DOHH2 (cell line): ENCODE measurements at regions not wholly inside any gene's neighbourhood (a gene's known extent, or its start where the extent isn't known, plus 50 kb on each side); places are given as distances from the start of the nearest gene placed in this dataset.
A peak's percentile ranks its signal among the peaks of the same experiment; 100 is the strongest.

ENCODE experiments used
- H3F3A ChIP-seq: fragments of 200-600 bp; sonication (generic), shearing (Covaris generic); 2 replicates; pipeline ENCODE4 v1.6.0; 2016; ENCODE audit warnings: antibody characterized with exemption, mild to moderate bottlenecking; ENCODE audit not compliant: control insufficient read depth, insufficient read depth
- H3K27ac ChIP-seq: fragments of 200-600 bp; sonication (generic); 2 replicates; pipeline ENCODE4 v1.5.1; 2014; ENCODE audit warnings: low read depth, mild to moderate bottlenecking, low read length, moderate library complexity
- H3K27me3 ChIP-seq: fragments of 200-600 bp; sonication (generic); 2 replicates; pipeline ENCODE4 v1.6.1; 2014; ENCODE audit warnings: mild to moderate bottlenecking, low read length, mixed read lengths; ENCODE audit not compliant: control insufficient read depth
- H3K36me3 ChIP-seq: fragments of 200-600 bp; sonication (generic); 2 replicates; pipeline ENCODE4 v1.6.1; 2014; ENCODE audit warnings: mild to moderate bottlenecking, low read length, moderate library complexity, mixed read lengths; ENCODE audit not compliant: control insufficient read depth
- H3K4me1 ChIP-seq: fragments of 200-600 bp; sonication (generic); 2 replicates; pipeline ENCODE4 v1.6.1; 2014; ENCODE audit warnings: mild to moderate bottlenecking, low read length, mixed read lengths; ENCODE audit not compliant: control insufficient read depth
- H3K4me2 ChIP-seq: fragments of 200-600 bp; sonication (generic); 2 replicates; pipeline ENCODE4 v1.6.0; 2014; ENCODE audit warnings: mild to moderate bottlenecking, low read length, moderate library complexity
- H3K4me3 ChIP-seq: fragments of 200-600 bp; sonication (generic); 2 replicates; pipeline ENCODE4 v1.5.1; 2014; ENCODE audit warnings: mild to moderate bottlenecking, low read length, mixed read lengths
- H3K79me2 ChIP-seq: fragments of 200-600 bp; sonication (generic); 2 replicates; pipeline ENCODE4 v1.6.1; 2014; ENCODE audit warnings: mild to moderate bottlenecking, low read length, mixed read lengths; ENCODE audit not compliant: control insufficient read depth
- H3K9me2 ChIP-seq: fragments of 200-600 bp; sonication (generic); replicated peaks from 2 replicates; pipeline ENCODE4 v1.6.1; 2014; ENCODE audit warnings: mild to moderate bottlenecking, low read length, mixed read lengths; ENCODE audit not compliant: control insufficient read depth
- H3K9me3 ChIP-seq: fragments of 200-600 bp; sonication (generic); 2 replicates; pipeline ENCODE4 v1.6.1; 2014; ENCODE audit warnings: antibody characterized with exemption, low read length, mixed read lengths; ENCODE audit not compliant: control insufficient read depth, insufficient read depth
- H4K20me1 ChIP-seq: fragments of 200-600 bp; sonication (generic); 2 replicates; pipeline ENCODE4 v1.6.0; 2014; ENCODE audit warnings: low read depth, mild to moderate bottlenecking, antibody characterized with exemption, low read length, moderate library complexity; ENCODE audit not compliant: control insufficient read depth, insufficient read depth
- CTCF ChIP-seq: fragments of 200-600 bp; sonication (generic); IDR thresholded peaks from one replicate; pipeline ENCODE4 v1.5.1; 2014; ENCODE audit warnings: antibody characterized with exemption, mild to moderate bottlenecking, low read depth, low read length; ENCODE audit not compliant: poor library complexity, severe bottlenecking
- EZH2phosphoT487 ChIP-seq: fragments of 200-600 bp; sonication (generic); IDR thresholded peaks from 2 replicates; pipeline ENCODE4 v1.6.1; 2017; ENCODE audit warnings: borderline replicate concordance, mild to moderate bottlenecking, antibody characterized with exemption, low read length, moderate library complexity, mixed read lengths

GRCh38 chr3:20250314-20250713 is 64.3 kb upstream of the SGO1 start:
- H3K79me2 ChIP-seq, result no peaks in the 10 kb centered on the region
- H3K27ac ChIP-seq, result no peak overlapping the region
- no peak for TF ChIP-seq CTCF
- no peak for TF ChIP-seq EZH2phosphoT487
- H4K20me1 ChIP-seq, result no peaks in the 10 kb centered on the region
- no peaks in the 10 kb centered on the region for H3K9me2 ChIP-seq
- H3K4me2 ChIP-seq, result no peak overlapping the region
- H3F3A ChIP-seq, result no peaks in the 10 kb centered on the region
- no peaks in the 10 kb centered on the region for H3K9me3 ChIP-seq
- H3K36me3 ChIP-seq, result no peaks in the 10 kb centered on the region
- H3K27me3 ChIP-seq, result no peaks in the 10 kb centered on the region
- peaks cover 10% of the 10 kb centered on the region for H3K4me1 ChIP-seq
- H3K4me3 ChIP-seq, result no peak overlapping the region

GRCh38 chr3:20246662-20247061 is 60.7 kb upstream of the SGO1 start:
- H3K4me3 ChIP-seq, result no peak overlapping the region
- H3K9me2 ChIP-seq, result no peaks in the 10 kb centered on the region
- H3K36me3 ChIP-seq, result no peaks in the 10 kb centered on the region
- H3K4me1 ChIP-seq, result peaks cover 10% of the 10 kb centered on the region
- no peak overlapping the region for H3K27ac ChIP-seq
- H3K79me2 ChIP-seq, result no peaks in the 10 kb centered on the region
- H3F3A ChIP-seq, result no peaks in the 10 kb centered on the region
- H3K4me2 ChIP-seq, result no peak overlapping the region
- no peaks in the 10 kb centered on the region for H3K9me3 ChIP-seq
- H3K27me3 ChIP-seq, result no peaks in the 10 kb centered on the region
- H4K20me1 ChIP-seq, result no peaks in the 10 kb centered on the region
- TF ChIP-seq CTCF (no peak), EZH2phosphoT487 (no peak)

- H3F3A ChIP-seq, result no peaks in the 10 kb centered on the region
- TF ChIP-seq EZH2phosphoT487 (no peak), CTCF (peak; percentile 11)
- no peaks in the 10 kb centered on the region for H3K79me2 ChIP-seq
- H3K27me3 ChIP-seq, result no peaks in the 10 kb centered on the region
- H3K4me2 ChIP-seq, result no peak overlapping the region
- no peaks in the 10 kb centered on the region for H3K9me3 ChIP-seq
- H3K27ac ChIP-seq, result no peak overlapping the region
- no peak overlapping the region for H3K4me3 ChIP-seq
- no peaks in the 10 kb centered on the region for H3K9me2 ChIP-seq
- H3K36me3 ChIP-seq, result no peaks in the 10 kb centered on the region
- H3K4me1 ChIP-seq, result peaks cover 10% of the 10 kb centered on the region
- H4K20me1 ChIP-seq, result no peaks in the 10 kb centered on the region
Observed at GRCh38 chr3:20245781-20246180, 59.8 kb upstream of the SGO1 start.
